H1 (cell line): ENCODE measurements at regions not wholly inside any gene's neighbourhood (a gene's known extent, or its start where the extent isn't known, plus 50 kb on each side); places are given as distances from the start of the nearest gene placed in this dataset.

Source experiments
- CTCF ChIA-PET: fragments of 300-600 bp; sonication (Branson Sonifier 250); formaldehyde crosslinking; loops from one replicate; lab custom pipeline; 2021; ENCODE audit not compliant: partially characterized antibody; lab: Charles Lee
- POLR2A ChIA-PET: fragments of 300-600 bp; sonication (Branson Sonifier 250); formaldehyde crosslinking; loops from one replicate; lab custom pipeline; 2021; ENCODE audit warnings: inconsistent platforms; ENCODE audit not compliant: partially characterized antibody; lab: Charles Lee
- DNase-seq, 2 experiments: peaks; one replicate each; pipeline versions ENCODE4 v3.0.0 to v3.0.0-alpha.2; 2010 to 2022; ENCODE audit warnings: low spot score in 2 of 2, low read depth in 1 of 2, mixed read lengths in 1 of 2
- FAIRE-seq: peaks from 2 replicates; lab custom pipeline; 2011; peaks lifted over from hg19 to GRCh38; lab: Jason Lieb, UNC
- H2AFZ ChIP-seq: 2 replicates; pipeline ENCODE4 v1.8.1; 2012; ENCODE audit warnings: low read length, inconsistent platforms
- H2AK5ac ChIP-seq: 2 replicates; pipeline ENCODE4 v1.6.1; 2013; ENCODE audit warnings: low read depth, low read length
- H2BK120ac ChIP-seq: replicated peaks from 2 replicates; pipeline ENCODE3; 2013; ENCODE audit warnings: low read depth, low read length, inconsistent platforms
- H2BK12ac ChIP-seq: 2 replicates; pipeline ENCODE4 v1.6.1; 2013; ENCODE audit warnings: low read depth, low read length
- H2BK15ac ChIP-seq: 2 replicates; pipeline ENCODE4 v1.6.1; 2013; ENCODE audit warnings: low read length
- H2BK20ac ChIP-seq: 2 replicates; pipeline ENCODE4 v1.6.1; 2013; ENCODE audit warnings: low read length
- H2BK5ac ChIP-seq: 2 replicates; pipeline ENCODE4 v1.6.1; 2013; ENCODE audit warnings: low read depth, low read length
- H3K14ac ChIP-seq: 2 replicates; pipeline ENCODE4 v1.6.1; 2013; ENCODE audit warnings: inconsistent platforms; ENCODE audit not compliant: insufficient read length
- H3K18ac ChIP-seq: 2 replicates; pipeline ENCODE4 v1.6.1; 2013; ENCODE audit warnings: low read length; ENCODE audit errors: extremely low read depth
- H3K23ac ChIP-seq: 2 replicates; pipeline ENCODE4 v1.6.1; 2013; ENCODE audit warnings: inconsistent platforms; ENCODE audit not compliant: insufficient read length
- H3K23me2 ChIP-seq: 2 replicates; pipeline ENCODE4 v1.6.1; 2013; ENCODE audit warnings: low read depth, low read length
- H3K27ac ChIP-seq: 2 replicates; pipeline ENCODE4 v1.6.1; 2011; ENCODE audit warnings: low read depth, low read length, inconsistent platforms
- H3K27me3 ChIP-seq, 4 experiments: replicated peaks in 1 of 4; 1 replicate in 1 of 4; 2 replicates in 3 of 4; pipeline versions ENCODE4 v1.6.1 to v1.8.1; 2011 to 2013; ENCODE audit warnings: low read length in 3 of 4, mild to moderate bottlenecking in 3 of 4, inconsistent platforms in 2 of 4, mixed read lengths in 2 of 4, moderate library complexity in 1 of 4; ENCODE audit not compliant: control insufficient read depth in 3 of 4, insufficient read depth in 3 of 4; ENCODE audit errors: extremely low read depth in 1 of 4
- H3K36me3 ChIP-seq, 4 experiments: 2 replicates each; pipeline versions ENCODE4 v1.6.1 to v1.8.1; 2011 to 2013; ENCODE audit warnings: mild to moderate bottlenecking in 4 of 4, low read length in 3 of 4, moderate library complexity in 2 of 4, control low read depth in 1 of 4, inconsistent platforms in 1 of 4; ENCODE audit not compliant: insufficient read depth in 4 of 4, control insufficient read depth in 2 of 4
- H3K4ac ChIP-seq: replicated peaks from 2 replicates; pipeline ENCODE3; 2013; ENCODE audit warnings: low read length, low read depth, mixed read lengths, inconsistent platforms; ENCODE audit not compliant: insufficient read length
- H3K4me1 ChIP-seq, 4 experiments: replicated peaks in 1 of 4; 1 replicate in 1 of 4; 2 replicates in 3 of 4; pipeline versions ENCODE4 v1.6.1 to v1.8.1; 2011 to 2013; ENCODE audit warnings: low read length in 3 of 4, inconsistent platforms in 2 of 4, mixed read lengths in 1 of 4; ENCODE audit not compliant: insufficient read depth in 4 of 4, control insufficient read depth in 3 of 4
- H3K4me2 ChIP-seq, 2 experiments: 2 replicates each; pipeline versions ENCODE4 v1.6.1 to v1.8.1; 2011 to 2013; ENCODE audit warnings: low read depth in 2 of 2, low read length in 2 of 2, control low read depth in 1 of 2, inconsistent platforms in 1 of 2, mild to moderate bottlenecking in 1 of 2; ENCODE audit not compliant: insufficient read depth in 1 of 2
- H3K4me3 ChIP-seq, 4 experiments: fragments of 200-600, 300-600 bp in 1 of 4; sonication (generic), shearing (Covaris generic), sonication (Bioruptor Twin) in 1 of 4; 2 replicates each; pipeline versions ENCODE4 v1.5.1 to v1.8.1; 2011 to 2016; ENCODE audit warnings: low read length in 4 of 4, low read depth in 3 of 4, control low read depth in 2 of 4, inconsistent platforms in 2 of 4, mild to moderate bottlenecking in 2 of 4, mixed read lengths in 1 of 4, moderate library complexity in 1 of 4; ENCODE audit not compliant: insufficient read depth in 2 of 4; ENCODE audit errors: extremely low read depth in 1 of 4
- H3K56ac ChIP-seq: replicated peaks from 2 replicates; pipeline ENCODE3; 2013; ENCODE audit warnings: low read depth, mild to moderate bottlenecking, mixed read lengths, low read length, inconsistent platforms; ENCODE audit not compliant: insufficient read length
- H3K79me1 ChIP-seq: 2 replicates; pipeline ENCODE4 v1.6.1; 2013; ENCODE audit warnings: low read depth, low read length, control low read depth
- H3K79me2 ChIP-seq, 2 experiments: 2 replicates each; pipeline versions ENCODE4 v1.6.1 to v1.8.1; 2012 to 2013; ENCODE audit warnings: low read length in 2 of 2, mild to moderate bottlenecking in 2 of 2, inconsistent platforms in 1 of 2; ENCODE audit not compliant: insufficient read depth in 2 of 2, control insufficient read depth in 1 of 2
- H3K9ac ChIP-seq, 4 experiments: replicated peaks in 1 of 4; 1 replicate in 1 of 4; 2 replicates in 3 of 4; pipeline versions ENCODE4 v1.6.1 to v1.8.1; 2011 to 2013; ENCODE audit warnings: low read depth in 3 of 4, low read length in 3 of 4, control low read depth in 2 of 4, mild to moderate bottlenecking in 2 of 4, moderate library complexity in 2 of 4, inconsistent platforms in 1 of 4; ENCODE audit errors: extremely low read depth in 1 of 4
- H3K9me3 ChIP-seq, 2 experiments: 2 replicates each; pipeline versions ENCODE4 v1.6.1 to v1.8.1; 2012 to 2013; ENCODE audit warnings: mild to moderate bottlenecking in 2 of 2, moderate library complexity in 2 of 2, control low read depth in 1 of 2, inconsistent platforms in 1 of 2, low read depth in 1 of 2, low read length in 1 of 2, mixed read lengths in 1 of 2; ENCODE audit not compliant: insufficient read depth in 2 of 2
- H4K20me1 ChIP-seq, 2 experiments: replicated peaks in 1 of 2; 2 replicates each; pipeline versions ENCODE3 to v1.8.1; 2011 to 2013; ENCODE audit warnings: inconsistent platforms in 2 of 2, low read length in 2 of 2, mild to moderate bottlenecking in 1 of 2; ENCODE audit not compliant: insufficient read depth in 2 of 2, control insufficient read depth in 1 of 2
- H4K5ac ChIP-seq: 2 replicates; pipeline ENCODE4 v1.6.1; 2013; ENCODE audit warnings: low read length, low read depth, mixed read lengths, inconsistent platforms; ENCODE audit not compliant: insufficient read length
- H4K8ac ChIP-seq: 2 replicates; pipeline ENCODE4 v1.8.0; 2013; ENCODE audit warnings: mild to moderate bottlenecking, moderate library complexity, low read length, inconsistent platforms; ENCODE audit not compliant: insufficient read depth; ENCODE audit errors: extremely low read depth
- H4K91ac ChIP-seq: replicated peaks from 2 replicates; pipeline ENCODE3; 2013; ENCODE audit warnings: low read length, mixed read lengths, inconsistent platforms; ENCODE audit not compliant: insufficient read length
- BCL11A ChIP-seq, 2 experiments: IDR thresholded peaks; one replicate each; pipeline ENCODE4 v1.6.1; 2011; ENCODE audit warnings: low read depth in 2 of 2, low read length in 2 of 2, mild to moderate bottlenecking in 2 of 2
- CEBPB ChIP-seq: IDR thresholded peaks from 2 replicates; pipeline ENCODE4 v1.6.1; 2012; ENCODE audit warnings: low read depth, low read length
- CHD1 ChIP-seq: IDR thresholded peaks from 2 replicates; pipeline ENCODE4 v1.6.1; 2012; ENCODE audit warnings: low read depth, low read length, improper control_type of control experiment
- EP300 ChIP-seq, 2 experiments: IDR thresholded peaks; 1 replicate in 1 of 2; 2 replicates in 1 of 2; pipeline ENCODE4 v1.6.1; 2011 to 2012; ENCODE audit warnings: low read depth in 2 of 2, low read length in 2 of 2, mild to moderate bottlenecking in 2 of 2, borderline replicate concordance in 1 of 2, inconsistent platforms in 1 of 2, moderate library complexity in 1 of 2
- HDAC6 ChIP-seq: IDR thresholded peaks from one replicate; pipeline ENCODE4 v1.7.1; 2012; ENCODE audit warnings: low read depth, mild to moderate bottlenecking, inconsistent platforms, low read length, moderate library complexity
- MAFK ChIP-seq: IDR thresholded peaks from 2 replicates; pipeline ENCODE4 v1.6.1; 2012; ENCODE audit warnings: low read depth, mild to moderate bottlenecking, improper control_type of control experiment, low read length
- NRF1 ChIP-seq: IDR thresholded peaks from 2 replicates; pipeline ENCODE4 v1.6.1; 2011; ENCODE audit warnings: mild to moderate bottlenecking, low read depth, low read length, improper control_type of control experiment
- RFX5 ChIP-seq: IDR thresholded peaks from 2 replicates; pipeline ENCODE4 v1.6.1; 2011; ENCODE audit warnings: low read depth, low read length, improper control_type of control experiment, borderline replicate concordance
- SIX5 ChIP-seq: IDR thresholded peaks from 2 replicates; pipeline ENCODE4 v1.6.1; 2011; ENCODE audit warnings: mild to moderate bottlenecking, low read depth, low read length
- SP1 ChIP-seq: IDR thresholded peaks from 2 replicates; pipeline ENCODE4 v1.6.1; 2011; ENCODE audit warnings: low read depth, low read length
- SP4 ChIP-seq: IDR thresholded peaks from 2 replicates; pipeline ENCODE4 v1.6.1; 2012; ENCODE audit warnings: low read length, inconsistent platforms
- TAF1 ChIP-seq: IDR thresholded peaks from 2 replicates; pipeline ENCODE4 v1.6.1; 2011; ENCODE audit warnings: mild to moderate bottlenecking, low read depth, low read length
- TEAD4 ChIP-seq: IDR thresholded peaks from 2 replicates; pipeline ENCODE4 v1.6.1; 2012; ENCODE audit warnings: low read depth, low read length, inconsistent platforms, mixed read lengths
- YY1 ChIP-seq: IDR thresholded peaks from 2 replicates; pipeline ENCODE4 v1.6.1; 2011; ENCODE audit warnings: low read depth, mild to moderate bottlenecking, low read length
- ZNF274 ChIP-seq: IDR thresholded peaks from 2 replicates; pipeline ENCODE4 v1.7.0; 2012; ENCODE audit warnings: low read length, borderline replicate concordance; ENCODE audit errors: extremely low read depth
- WGBS, 2 experiments: shearing (Covaris generic) in 1 of 2; methylation state at CpG; one replicate each; pipeline versions ENCODE4 v1.1.6 to v1.1.7; 2013 to 2015; ENCODE audit warnings: low lambda C conversion rate in 2 of 2, mixed read lengths in 2 of 2, inconsistent platforms in 1 of 2, low coverage in 1 of 2, missing lambda C conversion rate in 1 of 2; ENCODE audit not compliant: insufficient replicate concordance in 2 of 2, insufficient coverage in 1 of 2, insufficient read length in 1 of 2; ENCODE audit errors: extremely low coverage in 1 of 2, missing lambda C conversion rate in 1 of 2; 5-methylcytosine and 5-hydroxymethylcytosine counted together

DNA sequence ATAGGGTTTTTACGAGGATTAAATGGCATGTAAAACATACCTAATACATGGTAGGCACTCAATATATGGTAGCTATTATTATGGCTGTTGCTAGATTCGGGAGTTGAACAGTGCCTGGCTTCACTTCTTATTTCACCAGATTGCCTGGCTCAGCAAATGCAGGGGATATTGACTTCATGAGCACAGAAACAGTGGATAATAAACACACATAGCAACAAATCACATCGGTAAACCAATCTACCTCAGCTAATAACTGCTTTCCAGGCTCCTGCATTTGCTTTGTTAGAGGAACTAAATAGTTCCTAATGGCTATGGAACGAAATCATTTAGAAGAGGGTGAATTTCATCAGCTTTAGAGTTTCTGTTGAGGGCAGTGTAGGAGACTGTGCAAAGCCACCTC, 105.2 kb upstream of the TMCC3 start:
- no peaks in the 10 kb centered on the region for H3K23me2 ChIP-seq
- no peak overlapping the region for H2BK15ac ChIP-seq

More for the DNA sequence above, 105.2 kb upstream of the TMCC3 start:
- Histone ChIP-seq H2BK12ac (no peak overlapping the region), H4K8ac (no peak overlapping the region), H3K18ac (no peak overlapping the region), H4K20me1 (no peaks in the 10 kb centered on the region), H3K4me1 (no peaks in the 10 kb centered on the region), H2BK120ac (no peak overlapping the region), H3K79me2 (no peaks in the 10 kb centered on the region), H3K27ac (no peak overlapping the region), H3K79me1 (no peaks in the 10 kb centered on the region), H3K9me3 (no peaks in the 10 kb centered on the region), H3K4ac (no peak overlapping the region), H3K9ac (no peak overlapping the region), H2BK20ac (no peak overlapping the region), H2BK5ac (no peak overlapping the region), H3K36me3 (no peaks in the 10 kb centered on the region), H3K14ac (no peak overlapping the region), H4K5ac (no peak overlapping the region), H3K56ac (no peak overlapping the region), H3K23ac (no peak overlapping the region), H3K4me3 (no peak overlapping the region), H3K27me3 (0 out of 7 replicates have a peak, but pooled peaks cover 0 to 3% (median 0%) of the 10 kb centered on the region in 4 experiments), H3K4me2 (no peak overlapping the region), H4K91ac (no peak overlapping the region), H2AK5ac (no peak overlapping the region), H2AFZ (no peak overlapping the region)
- no peak for FAIRE-seq
- TF ChIP-seq CHD1, result no peak
- TF ChIP-seq TAF1, result no peak
- TF ChIP-seq CEBPB, result no peak
- TF ChIP-seq TEAD4, result no peak
- no peak for TF ChIP-seq HDAC6
- no peak for TF ChIP-seq MAFK
- no peak for TF ChIP-seq ZNF274
- no peak for TF ChIP-seq SP4
- TF ChIP-seq EP300 (IDR thresholded peaks at IDR 0.05; ENCODE audit: borderline replicate concordance in 1 of 2, low read depth in 2 of 2, low read length in 2 of 2), result no peak
- TF ChIP-seq SIX5, result no peak
- TF ChIP-seq BCL11A (IDR thresholded peaks at IDR 0.05; ENCODE audit: low read depth in 2 of 2, low read length in 2 of 2), result no peak
- no peak for TF ChIP-seq YY1
- no peak for TF ChIP-seq NRF1
- TF ChIP-seq RFX5, result no peak
- no peak for TF ChIP-seq SP1
- POLR2A ChIA-PET, result no interaction called here
- 90% methylated on average over 4 of the region's 4 CpGs; no CpG with 5 or more reads in 1 of the 2 experiments for WGBS, 2 experiments
- no peak for DNase-seq
- CTCF ChIA-PET, result interaction anchor here (0.7 to 4.8 kb wide), 8 partner anchors 8 to 606 kb away, joined by 3 to 23 read pairs (median 4); no protein-coding TSS in a partner anchor
